ENCODE measurements at regions not wholly inside any gene's neighbourhood (a gene's known extent, or its start where the extent isn't known, plus 50 kb on each side); places are given as distances from the start of the nearest gene placed in this dataset.

DNA sequence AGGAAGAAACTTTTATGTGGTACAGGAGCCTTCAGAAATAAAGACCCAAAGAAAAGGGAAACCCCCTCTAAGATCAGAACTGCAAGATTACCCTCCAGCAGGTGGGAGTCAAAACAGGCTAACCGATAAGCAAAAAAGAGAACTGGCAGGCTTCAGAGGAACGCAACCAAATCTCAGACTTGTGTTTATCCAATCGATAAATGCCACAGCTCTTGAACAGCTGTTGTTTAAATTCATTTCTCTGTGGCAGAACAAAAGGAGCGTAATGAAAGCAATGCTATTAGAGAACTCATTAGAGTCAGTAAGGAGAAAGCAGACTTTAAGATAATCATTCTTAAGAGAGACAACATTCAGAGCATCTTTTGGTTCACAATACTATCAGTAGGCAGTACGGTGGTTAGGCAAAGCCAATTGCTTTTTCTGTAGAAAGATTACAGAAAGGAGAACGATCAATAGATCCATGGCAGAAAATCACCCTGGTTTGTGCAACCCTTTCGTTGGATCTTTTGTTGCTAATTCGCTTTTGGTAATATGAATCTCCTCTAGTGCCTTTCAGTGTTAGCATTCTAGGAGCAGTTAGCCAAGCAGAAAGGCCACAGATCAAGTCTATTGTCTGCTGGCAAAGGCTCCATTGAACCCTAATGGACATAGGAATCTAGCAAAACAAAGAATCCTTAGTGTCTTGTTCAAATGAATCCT lies 476.4 kb upstream of the CHST9 start:
- intact Hi-C loops (cut with DNase I; ENCODE audit: low total_unique reads), result no loop called here
- Histone ChIP-seq H3K9me3 (no peaks in the 10 kb centered on the region), H3K4me3 (no peak overlapping the region), H3K4me1 (no peaks in the 10 kb centered on the region), H3K27ac (no peak overlapping the region), H3K27me3 (no peaks in the 10 kb centered on the region), H3K36me3 (no peaks in the 10 kb centered on the region)
- DNase-seq, result no peak
- no peak for TF ChIP-seq POLR2A (IDR thresholded peaks at IDR 0.05)
- TF ChIP-seq, protein P1, sequence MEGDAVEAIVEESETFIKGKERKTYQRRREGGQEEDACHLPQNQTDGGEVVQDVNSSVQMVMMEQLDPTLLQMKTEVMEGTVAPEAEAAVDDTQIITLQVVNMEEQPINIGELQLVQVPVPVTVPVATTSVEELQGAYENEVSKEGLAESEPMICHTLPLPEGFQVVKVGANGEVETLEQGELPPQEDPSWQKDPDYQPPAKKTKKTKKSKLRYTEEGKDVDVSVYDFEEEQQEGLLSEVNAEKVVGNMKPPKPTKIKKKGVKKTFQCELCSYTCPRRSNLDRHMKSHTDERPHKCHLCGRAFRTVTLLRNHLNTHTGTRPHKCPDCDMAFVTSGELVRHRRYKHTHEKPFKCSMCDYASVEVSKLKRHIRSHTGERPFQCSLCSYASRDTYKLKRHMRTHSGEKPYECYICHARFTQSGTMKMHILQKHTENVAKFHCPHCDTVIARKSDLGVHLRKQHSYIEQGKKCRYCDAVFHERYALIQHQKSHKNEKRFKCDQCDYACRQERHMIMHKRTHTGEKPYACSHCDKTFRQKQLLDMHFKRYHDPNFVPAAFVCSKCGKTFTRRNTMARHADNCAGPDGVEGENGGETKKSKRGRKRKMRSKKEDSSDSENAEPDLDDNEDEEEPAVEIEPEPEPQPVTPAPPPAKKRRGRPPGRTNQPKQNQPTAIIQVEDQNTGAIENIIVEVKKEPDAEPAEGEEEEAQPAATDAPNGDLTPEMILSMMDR (IDR thresholded peaks at IDR 0.05), result no peak

DNA sequence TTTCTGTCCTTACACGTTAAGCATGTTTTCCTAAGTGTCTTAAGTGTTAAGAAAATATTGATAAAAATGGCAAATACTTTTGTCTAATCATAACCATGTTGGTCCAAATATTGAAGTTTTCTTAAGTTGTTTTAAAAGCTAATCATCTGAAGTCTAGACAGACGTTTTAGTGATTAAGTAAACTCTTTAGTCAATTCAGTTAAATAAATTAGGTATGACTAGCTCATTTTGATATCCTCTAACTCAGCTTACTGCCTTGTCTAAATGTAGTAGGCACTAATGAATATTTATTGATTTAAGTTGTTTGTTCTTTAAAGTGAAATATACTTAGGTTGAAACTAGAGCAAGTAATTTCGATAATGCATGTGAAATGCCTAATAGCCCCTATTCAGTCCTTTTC lies 471.8 kb upstream of the CHST9 start:
- Histone ChIP-seq H3K4me3 (no peak overlapping the region), H3K9me3 (no peaks in the 10 kb centered on the region), H3K36me3 (no peaks in the 10 kb centered on the region), H3K4me1 (no peaks in the 10 kb centered on the region), H3K27me3 (no peaks in the 10 kb centered on the region), H3K27ac (no peak overlapping the region)
- DNase-seq, result no peak
- intact Hi-C loops (cut with DNase I; ENCODE audit: low total_unique reads), result no loop called here
- TF ChIP-seq, protein P1 (IDR thresholded peaks at IDR 0.05), result no peak
- TF ChIP-seq POLR2A (IDR thresholded peaks at IDR 0.05), result no peak

DNA sequence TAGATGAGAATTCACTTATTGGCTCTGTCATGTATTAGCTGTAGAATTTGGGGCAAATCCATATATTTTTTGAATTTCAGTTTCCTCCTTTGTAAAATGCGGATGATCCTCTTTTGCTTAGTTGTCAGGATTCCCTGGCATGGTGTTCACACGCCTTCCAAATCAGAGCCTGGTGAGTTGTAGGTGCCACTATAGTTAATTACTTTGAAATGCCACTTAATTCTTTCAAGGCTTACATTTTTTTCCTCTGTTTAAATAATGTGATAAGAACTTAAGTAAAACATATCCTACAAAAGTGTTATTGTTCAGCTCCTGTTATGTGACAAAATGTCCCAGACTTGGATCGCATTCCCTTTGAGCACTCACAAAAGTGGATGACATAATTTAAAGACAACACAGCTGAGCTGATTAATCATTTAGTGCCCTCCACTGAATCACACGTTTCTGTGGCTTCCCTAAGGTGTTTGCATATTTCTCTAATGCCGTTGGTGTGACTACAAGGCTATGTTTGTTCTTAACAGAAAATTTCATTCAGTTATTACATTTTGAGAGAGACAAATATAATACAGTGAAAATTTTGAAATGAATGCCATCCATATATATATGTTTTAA lies 471.2 kb upstream of the CHST9 start:
- H3K27ac ChIP-seq, result no peak overlapping the region
- H3K27me3 ChIP-seq, result no peaks in the 10 kb centered on the region
- H3K4me3 ChIP-seq, result no peak overlapping the region
- no peak for DNase-seq
- no peaks in the 10 kb centered on the region for H3K4me1 ChIP-seq
- H3K9me3 ChIP-seq, result no peaks in the 10 kb centered on the region
- no peak for TF ChIP-seq POLR2A (IDR thresholded peaks at IDR 0.05)
- TF ChIP-seq, protein P1 (IDR thresholded peaks at IDR 0.05), result no peak
- intact Hi-C loops (cut with DNase I; ENCODE audit: low total_unique reads), result no loop called here
- H3K36me3 ChIP-seq, result no peaks in the 10 kb centered on the region

DNA sequence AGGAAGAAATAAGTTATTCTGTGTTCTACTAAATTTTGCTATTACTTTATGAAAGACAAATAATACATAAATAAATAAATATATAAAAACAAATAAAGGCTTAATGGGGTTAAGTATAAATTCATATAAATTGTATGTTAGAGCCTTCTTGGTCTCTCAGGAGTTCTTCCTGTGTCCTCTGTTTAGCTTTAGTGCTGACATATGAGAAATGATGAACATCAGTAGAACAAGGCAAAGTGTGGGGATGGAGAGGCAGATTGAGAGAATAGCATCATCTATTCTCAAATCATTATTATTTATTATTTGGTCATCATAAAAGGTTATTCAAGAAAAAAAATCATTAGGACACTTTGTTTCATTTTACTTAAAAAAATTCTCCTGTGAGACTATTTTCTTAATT lies 468.1 kb upstream of the CHST9 start:
- H3K27me3 ChIP-seq, result no peaks in the 10 kb centered on the region
- no peak for DNase-seq
- H3K36me3 ChIP-seq, result no peaks in the 10 kb centered on the region
- no peaks in the 10 kb centered on the region for H3K9me3 ChIP-seq
- H3K27ac ChIP-seq, result no peak overlapping the region
- H3K4me3 ChIP-seq, result no peak overlapping the region
- TF ChIP-seq POLR2A (IDR thresholded peaks at IDR 0.05), result no peak
- TF ChIP-seq, protein P1 (IDR thresholded peaks at IDR 0.05), result no peak
- intact Hi-C loops (cut with DNase I; ENCODE audit: low total_unique reads), result no loop called here
- no peaks in the 10 kb centered on the region for H3K4me1 ChIP-seq

DNA sequence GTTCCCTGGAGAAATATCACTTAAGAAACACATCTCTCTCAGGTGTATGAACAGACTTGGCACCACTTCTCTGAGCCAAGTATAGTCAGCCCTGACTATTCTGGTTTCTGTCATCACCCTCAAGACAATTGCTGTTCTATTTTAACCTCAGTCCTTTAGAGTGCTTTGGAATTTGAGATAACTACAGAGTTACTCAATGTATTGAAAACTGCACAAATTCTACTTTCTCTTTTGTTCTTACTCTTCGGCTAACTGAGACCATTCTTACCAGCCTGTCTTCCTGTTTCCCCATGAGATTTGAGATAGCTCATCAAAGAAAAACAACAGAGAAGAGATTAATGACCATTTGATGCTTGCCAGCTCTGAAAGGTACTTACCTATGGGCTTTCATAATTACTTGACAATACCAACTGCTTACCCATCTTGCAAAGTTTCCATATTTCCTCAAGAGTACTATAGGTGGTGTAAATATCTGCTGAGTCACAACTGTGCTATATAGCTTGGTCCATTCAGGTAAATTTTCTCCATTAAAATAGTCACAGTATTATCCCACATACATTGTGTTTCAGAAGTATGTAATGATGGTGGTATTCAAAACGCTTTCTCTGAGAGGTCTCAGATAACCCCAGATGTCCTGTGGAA lies 467.5 kb upstream of the CHST9 start:
- Histone ChIP-seq H3K4me1 (no peaks in the 10 kb centered on the region), H3K36me3 (no peaks in the 10 kb centered on the region), H3K27ac (no peak overlapping the region), H3K27me3 (no peaks in the 10 kb centered on the region), H3K4me3 (no peak overlapping the region), H3K9me3 (no peaks in the 10 kb centered on the region)
- intact Hi-C loops (cut with DNase I; ENCODE audit: low total_unique reads), result no loop called here
- no peak for TF ChIP-seq POLR2A (IDR thresholded peaks at IDR 0.05)
- TF ChIP-seq, protein P1 (IDR thresholded peaks at IDR 0.05), result no peak
- DNase-seq, result no peak

Measured in uterus (tissue), 3 donors.